ENCODE measurements at regions not wholly inside any gene's neighbourhood (a gene's known extent, or its start where the extent isn't known, plus 50 kb on each side); places are given as distances from the start of the nearest gene placed in this dataset.

- Histone ChIP-seq H3K27ac (no peak overlapping the region), H3K36me3 (no peaks in the 10 kb centered on the region), H3K4me1 (peaks cover 16 to 43% (median 31%) of the 10 kb centered on the region in 10 experiments), H4K20me1 (peaks cover 0 to 9% (median 0%) of the 10 kb centered on the region in 11 experiments; a peak in 2 of 22 replicates), H3K4me2 (peak overlapping the region in 1 of 11 experiments; percentile 5; a peak in 1 of 22 replicates), H3K4me3 (no peak overlapping the region), H3K27me3 (no peaks in the 10 kb centered on the region), H3K9ac (no peak overlapping the region), H3K9me3 (replicated peaks in 1 of 11) (peaks cover 0 to 3% (median 0%) of the 10 kb centered on the region in 11 experiments; a peak in 4 of 22 replicates)
- TF ChIP-seq Cebpa-rat (IDR thresholded peaks at IDR 0.05), result no peak
These were observed 83.0 kb upstream of the UBL3 start for GRCh38 chr13:29933401-29933800.

GRCh38 chr13:29931696-29932095 is 81.3 kb upstream of the UBL3 start:
- H3K4me1 ChIP-seq, result peaks cover 16 to 25% (median 22%) of the 10 kb centered on the region in 10 experiments
- no peaks in the 10 kb centered on the region for H3K27me3 ChIP-seq
- peaks cover 0 to 3% (median 0%) of the 10 kb centered on the region in 11 experiments; a peak in 4 of 22 replicates for H3K9me3 ChIP-seq (replicated peaks in 1 of 11)
- H3K4me3 ChIP-seq, result no peak overlapping the region
- no peaks in the 10 kb centered on the region for H3K36me3 ChIP-seq
- no peak overlapping the region for H3K4me2 ChIP-seq
- H3K27ac ChIP-seq, result no peak overlapping the region
- TF ChIP-seq Cebpa-rat (IDR thresholded peaks at IDR 0.05), result no peak
- H3K9ac ChIP-seq, result no peak overlapping the region
- H4K20me1 ChIP-seq, result peaks cover 0 to 9% (median 0%) of the 10 kb centered on the region in 11 experiments; a peak in 2 of 22 replicates

- Histone ChIP-seq H4K20me1 (no peaks in the 10 kb centered on the region), H3K9ac (no peak overlapping the region), H3K9me3 (replicated peaks in 1 of 11) (peaks cover 0 to 3% (median 0%) of the 10 kb centered on the region in 11 experiments; a peak in 4 of 22 replicates), H3K36me3 (no peaks in the 10 kb centered on the region), H3K4me1 (peaks cover 0 to 19% (median 16%) of the 10 kb centered on the region in 10 experiments; a peak in 18 of 20 replicates), H3K4me2 (no peak overlapping the region), H3K27ac (no peak overlapping the region), H3K27me3 (0 out of 22 replicates have a peak, but pooled peaks cover 0 to 5% (median 0%) of the 10 kb centered on the region in 11 experiments), H3K4me3 (no peak overlapping the region)
- TF ChIP-seq Cebpa-rat (IDR thresholded peaks at IDR 0.05), result peak in 3 of 11 experiments; percentile 34 to 55 (median 43); a peak in 4 of 22 replicates
These were observed 78.8 kb upstream of the UBL3 start for GRCh38 chr13:29929062-29929847.

- Histone ChIP-seq H3K27ac (no peak overlapping the region), H3K4me2 (peak overlapping the region in 1 of 11 experiments; percentile 26; a peak in 1 of 22 replicates), H3K27me3 (peaks cover 0 to 11% (median 0%) of the 10 kb centered on the region in 11 experiments; a peak in 4 of 22 replicates), H3K36me3 (no peaks in the 10 kb centered on the region), H3K4me3 (no peak overlapping the region), H3K9me3 (replicated peaks in 1 of 11) (no peaks in the 10 kb centered on the region), H3K4me1 (peaks cover 0 to 44% (median 31%) of the 10 kb centered on the region in 10 experiments; a peak in 18 of 20 replicates), H4K20me1 (no peaks in the 10 kb centered on the region), H3K9ac (no peak overlapping the region)
- no peak for TF ChIP-seq Cebpa-rat (IDR thresholded peaks at IDR 0.05)
These were observed 75.7 kb upstream of the UBL3 start for GRCh38 chr13:29926098-29926476.

GRCh38 chr13:29925457-29926097 is 75.2 kb upstream of the UBL3 start:
- no peak overlapping the region for H3K9ac ChIP-seq
- no peaks in the 10 kb centered on the region for H3K36me3 ChIP-seq
- H3K4me3 ChIP-seq, result no peak overlapping the region
- no peaks in the 10 kb centered on the region for H4K20me1 ChIP-seq
- no peaks in the 10 kb centered on the region for H3K9me3 ChIP-seq (replicated peaks in 1 of 11)
- peaks cover 0 to 11% (median 0%) of the 10 kb centered on the region in 11 experiments; a peak in 4 of 22 replicates for H3K27me3 ChIP-seq
- peak in 2 of 11 experiments; percentile 36 to 39; a peak in 2 of 22 replicates for TF ChIP-seq Cebpa-rat (IDR thresholded peaks at IDR 0.05)
- peak overlapping the region; percentile 2 to 70 (median 44); a peak in 14 of 22 replicates for H3K4me2 ChIP-seq
- H3K27ac ChIP-seq, result no peak overlapping the region
- peaks cover 0 to 44% (median 31%) of the 10 kb centered on the region in 10 experiments; a peak in 18 of 20 replicates for H3K4me1 ChIP-seq

- Histone ChIP-seq H3K9me3 (replicated peaks in 1 of 11) (no peaks in the 10 kb centered on the region), H3K9ac (no peak overlapping the region), H3K27me3 (peaks cover 0 to 11% (median 0%) of the 10 kb centered on the region in 11 experiments; a peak in 4 of 22 replicates), H3K4me2 (peak overlapping the region; percentile 13 to 70 (median 44); a peak in 18 of 22 replicates), H3K4me3 (no peak overlapping the region), H3K27ac (peak overlapping the region in 1 of 11 experiments; percentile 5; a peak in 1 of 22 replicates), H3K4me1 (peaks cover 0 to 44% (median 31%) of the 10 kb centered on the region in 10 experiments; a peak in 18 of 20 replicates), H4K20me1 (no peaks in the 10 kb centered on the region), H3K36me3 (no peaks in the 10 kb centered on the region)
- TF ChIP-seq Cebpa-rat (IDR thresholded peaks at IDR 0.05), result no peak
These were observed 74.3 kb upstream of the UBL3 start for GRCh38 chr13:29924482-29925350.

- Histone ChIP-seq H3K9ac (no peak overlapping the region), H4K20me1 (no peaks in the 10 kb centered on the region), H3K4me3 (no peak overlapping the region), H3K27me3 (peaks cover 0 to 11% (median 0%) of the 10 kb centered on the region in 11 experiments; a peak in 4 of 22 replicates), H3K4me1 (peaks cover 0 to 44% (median 31%) of the 10 kb centered on the region in 10 experiments; a peak in 18 of 20 replicates), H3K36me3 (no peaks in the 10 kb centered on the region), H3K9me3 (replicated peaks in 1 of 11) (no peaks in the 10 kb centered on the region), H3K4me2 (peak overlapping the region in 9 of 11 experiments; percentile 20 to 70 (median 48); a peak in 17 of 22 replicates), H3K27ac (no peak overlapping the region)
- no peak for TF ChIP-seq Cebpa-rat (IDR thresholded peaks at IDR 0.05)
These were observed 73.4 kb upstream of the UBL3 start for GRCh38 chr13:29923554-29924481.

Data from BLaER1 treated with 17β-estradiol and CSF1 and Interleukin-3, amounts not matched to agents 10 nM and 100 nM (cell line).